ENCODE measurements at regions not wholly inside any gene's neighbourhood (a gene's known extent, or its start where the extent isn't known, plus 50 kb on each side); places are given as distances from the start of the nearest gene placed in this dataset.
"Not testable (repeated sequence)": the region's sequence is repeated elsewhere in the genome, so short reads cannot be mapped to it uniquely, and the experiment has no call there.

DNA sequence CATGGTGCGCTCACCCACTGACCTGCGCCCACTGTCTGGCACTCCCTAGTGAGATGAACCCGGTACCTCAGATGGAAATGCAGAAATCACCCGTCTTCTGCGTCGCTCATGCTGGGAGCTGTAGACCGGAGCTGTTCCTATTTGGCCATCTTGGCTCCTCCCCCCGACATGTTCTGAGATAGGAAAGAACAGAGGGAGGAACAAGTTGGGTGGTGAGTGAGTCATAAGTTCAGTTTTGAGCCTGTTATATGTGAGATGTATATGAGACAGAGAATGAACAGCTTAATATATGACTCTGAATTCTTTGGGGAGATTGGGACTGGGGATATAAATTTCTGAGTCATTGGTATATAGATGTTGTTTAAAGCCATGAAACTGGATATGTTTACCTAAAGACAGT, 596.7 kb downstream of the TSN start:
- H3K36me3 ChIP-seq (ENCODE audit: control insufficient read depth in 2 of 2, insufficient read depth in 1 of 2, low read length in 2 of 2); H3K9me3 ChIP-seq (ENCODE audit: control insufficient read depth, insufficient read depth, low read depth, low read length); H3K4me1 ChIP-seq (ENCODE audit: control insufficient read depth, insufficient read depth, low read length); POLR2A ChIA-PET; H3K27ac ChIP-seq (ENCODE audit: extremely low read depth, low read depth, low read length); H3K4me3 ChIP-seq (ENCODE audit: low read depth, low read length); CTCF ChIA-PET: not testable (repeated sequence)
- TF ChIP-seq SETDB1 (IDR thresholded peaks at IDR 0.05; ENCODE audit: insufficient read length, low read length) = peak; percentile 17

GRCh38 chr2:122357998-122358397, 602.5 kb downstream of the TSN start:
- H3K4me1 ChIP-seq (ENCODE audit: control insufficient read depth, insufficient read depth, low read length) = no peaks in the 10 kb centered on the region
- no peaks in the 10 kb centered on the region for H3K36me3 ChIP-seq (ENCODE audit: control insufficient read depth in 2 of 2, insufficient read depth in 1 of 2, low read length in 2 of 2)
- H3K27ac ChIP-seq (ENCODE audit: extremely low read depth, low read depth, low read length) = no peak overlapping the region
- POLR2A ChIA-PET = no interaction called here
- no peaks in the 10 kb centered on the region for H3K9me3 ChIP-seq (ENCODE audit: control insufficient read depth, insufficient read depth, low read depth, low read length)
- TF ChIP-seq PRDM10 (tag by site-specific recombination; IDR thresholded peaks at IDR 0.05) = no peak
- no peak for TF ChIP-seq ZNF394 (tag by site-specific recombination; IDR thresholded peaks at IDR 0.05; ENCODE audit: borderline replicate concordance)
- no peak for TF ChIP-seq ZNF521 (tag by site-specific recombination; IDR thresholded peaks at IDR 0.05)
- no peak for TF ChIP-seq PATZ1 (tag by site-specific recombination; IDR thresholded peaks at IDR 0.05)
- TF ChIP-seq ZNF518A (tag by site-specific recombination; conservative IDR thresholded peaks at IDR 0.05; ENCODE audit: low read depth) = no peak
- CTCF ChIA-PET = no interaction called here
- no peak overlapping the region for H3K4me3 ChIP-seq (ENCODE audit: low read depth, low read length)

DNA sequence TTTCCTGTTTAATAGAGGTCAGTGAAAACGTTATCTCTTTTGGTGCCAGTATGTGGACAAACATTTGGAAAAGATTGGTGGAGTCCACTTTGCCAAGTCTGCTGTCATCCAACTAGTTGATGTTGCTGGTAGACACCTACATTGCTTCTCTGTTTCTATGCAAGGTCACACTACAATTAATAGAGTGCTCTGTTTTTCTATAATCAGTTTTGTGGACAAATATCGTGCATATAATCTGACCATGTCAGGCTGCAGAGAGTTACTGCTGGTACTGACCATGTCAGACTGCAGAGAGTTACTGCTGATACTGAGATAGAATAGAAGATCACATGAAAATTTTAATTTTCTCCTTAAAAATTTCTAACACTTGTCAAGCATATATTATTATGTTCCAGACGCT, 603.3 kb downstream of the TSN start:
- H3K36me3 ChIP-seq (ENCODE audit: control insufficient read depth in 2 of 2, insufficient read depth in 1 of 2, low read length in 2 of 2) = no peaks in the 10 kb centered on the region
- ChIA-PET POLR2A (no interaction called here), CTCF (no interaction called here)

More for the DNA sequence above, 603.3 kb downstream of the TSN start:
- no peak overlapping the region for H3K27ac ChIP-seq (ENCODE audit: extremely low read depth, low read depth, low read length)
- TF ChIP-seq ZNF221 (tag by site-specific recombination; IDR thresholded peaks at IDR 0.05; ENCODE audit: borderline replicate concordance) (no peak), ZNF488 (tag by site-specific recombination; IDR thresholded peaks at IDR 0.05) (no peak), ZBTB8A (tag by site-specific recombination; IDR thresholded peaks at IDR 0.05) (no peak), ZNF341 (tag by site-specific recombination; IDR thresholded peaks at IDR 0.05; ENCODE audit: low read depth) (no peak), GLIS1 (tag by site-specific recombination; IDR thresholded peaks at IDR 0.05) (no peak), ZNF792 (tag by site-specific recombination; IDR thresholded peaks at IDR 0.05) (no peak), ZNF391 (tag by site-specific recombination; IDR thresholded peaks at IDR 0.05; ENCODE audit: borderline replicate concordance, low read depth) (no peak), ZNF580 (tag by site-specific recombination; IDR thresholded peaks at IDR 0.05) (no peak), ZNF76 (tag by site-specific recombination; IDR thresholded peaks at IDR 0.05; ENCODE audit: borderline replicate concordance, low read depth) (no peak)
- H3K4me3 ChIP-seq (ENCODE audit: low read depth, low read length) = no peak overlapping the region
- H3K9me3 ChIP-seq (ENCODE audit: control insufficient read depth, insufficient read depth, low read depth, low read length) = no peaks in the 10 kb centered on the region
- H3K4me1 ChIP-seq (ENCODE audit: control insufficient read depth, insufficient read depth, low read length) = no peaks in the 10 kb centered on the region
